ENCODE measurements at regions not wholly inside any gene's neighbourhood (a gene's known extent, or its start where the extent isn't known, plus 50 kb on each side); places are given as distances from the start of the nearest gene placed in this dataset.
"Not testable (repeated sequence)": the region's sequence is repeated elsewhere in the genome, so short reads cannot be mapped to it uniquely, and the experiment has no call there.

- TF ChIP-seq POLR2AphosphoS5 (IDR thresholded peaks at IDR 0.05; ENCODE audit: low read depth, low read length); CTCF (IDR thresholded peaks at IDR 0.05); SIN3A (IDR thresholded peaks at IDR 0.05; ENCODE audit: borderline replicate concordance, insufficient read depth, low read depth, low read length): not testable (repeated sequence)
Measured at GRCh38 chr12:8355531-8355930, 100.2 kb upstream of the CLEC6A start.
